ENCODE measurements at regions not wholly inside any gene's neighbourhood (a gene's known extent, or its start where the extent isn't known, plus 50 kb on each side); places are given as distances from the start of the nearest gene placed in this dataset.

GRCh38 chr16:79716645-79717332 lies 116.3 kb upstream of the MAF start:
- TF ChIP-seq GATA2 (IDR thresholded peaks at IDR 0.05; ENCODE audit: low read depth, low read length) (no peak), GATA3 (IDR thresholded peaks at IDR 0.05; ENCODE audit: low read depth, low read length) (no peak)

- no peak for TF ChIP-seq GATA3 (IDR thresholded peaks at IDR 0.05; ENCODE audit: low read depth, low read length)
- TF ChIP-seq GATA2 (IDR thresholded peaks at IDR 0.05; ENCODE audit: low read depth, low read length) = no peak
These were observed 114.5 kb upstream of the MAF start for GRCh38 chr16:79715061-79715460.

- no peak for TF ChIP-seq GATA2 (IDR thresholded peaks at IDR 0.05; ENCODE audit: low read depth, low read length)
- no peak for TF ChIP-seq GATA3 (IDR thresholded peaks at IDR 0.05; ENCODE audit: low read depth, low read length)
These were observed 113.9 kb upstream of the MAF start for GRCh38 chr16:79714440-79714839.

DNA sequence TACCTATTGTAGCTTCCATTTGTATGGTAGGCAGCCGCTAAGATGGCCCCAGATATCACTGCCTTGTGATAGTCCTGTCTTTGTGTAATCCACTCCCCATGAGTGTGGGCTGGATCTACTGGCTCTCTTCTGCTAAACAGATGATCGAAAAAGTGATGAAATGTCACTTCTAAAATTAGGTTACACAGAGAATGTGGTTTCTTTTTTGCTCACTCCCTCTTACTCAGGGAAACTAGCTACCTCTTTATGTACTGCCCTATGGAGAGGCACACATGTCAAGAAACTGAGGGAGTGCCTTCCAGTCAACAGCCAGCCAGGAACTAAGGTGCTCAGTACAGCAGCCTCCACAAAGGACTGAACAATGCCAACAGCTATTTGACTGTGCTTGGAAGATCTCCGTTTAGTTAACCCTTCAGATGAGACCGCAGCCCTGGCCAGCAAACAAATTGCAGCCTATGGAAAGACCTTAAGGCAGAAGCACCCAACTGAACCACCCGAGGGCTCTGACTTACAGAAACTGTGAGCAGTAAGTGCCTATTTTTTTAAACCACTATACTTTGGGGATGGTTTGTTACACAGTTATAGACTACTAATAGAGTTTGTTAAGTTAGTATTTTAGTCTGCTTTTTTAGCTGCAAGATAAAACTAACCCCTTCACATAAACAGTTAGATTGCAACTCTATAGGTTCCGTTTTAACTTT lies 113.2 kb upstream of the MAF start:
- TF ChIP-seq GATA2 (IDR thresholded peaks at IDR 0.05; ENCODE audit: low read depth, low read length) = no peak

DNA sequence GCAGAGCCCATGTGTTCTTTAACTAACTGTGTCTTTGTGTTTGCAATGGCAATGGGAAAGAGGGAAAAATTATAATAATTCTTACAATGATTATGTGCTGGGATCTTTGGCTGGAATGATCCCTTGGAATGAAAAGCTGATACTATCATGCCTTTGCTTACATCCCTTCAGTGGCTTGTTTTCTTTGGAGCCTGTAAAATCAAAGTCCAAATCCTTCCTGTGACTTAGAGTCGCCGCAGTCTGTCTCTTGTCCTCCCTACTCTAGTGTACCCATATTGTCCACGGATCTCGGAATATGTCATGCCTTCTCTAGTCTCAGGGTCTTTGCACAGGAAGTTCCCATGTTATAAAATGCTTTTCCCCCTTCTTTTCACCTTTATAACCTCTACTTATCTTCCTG lies 111.7 kb upstream of the MAF start:
- TF ChIP-seq GATA3 (IDR thresholded peaks at IDR 0.05; ENCODE audit: low read depth, low read length) (no peak), GATA2 (IDR thresholded peaks at IDR 0.05; ENCODE audit: low read depth, low read length) (no peak)

DNA sequence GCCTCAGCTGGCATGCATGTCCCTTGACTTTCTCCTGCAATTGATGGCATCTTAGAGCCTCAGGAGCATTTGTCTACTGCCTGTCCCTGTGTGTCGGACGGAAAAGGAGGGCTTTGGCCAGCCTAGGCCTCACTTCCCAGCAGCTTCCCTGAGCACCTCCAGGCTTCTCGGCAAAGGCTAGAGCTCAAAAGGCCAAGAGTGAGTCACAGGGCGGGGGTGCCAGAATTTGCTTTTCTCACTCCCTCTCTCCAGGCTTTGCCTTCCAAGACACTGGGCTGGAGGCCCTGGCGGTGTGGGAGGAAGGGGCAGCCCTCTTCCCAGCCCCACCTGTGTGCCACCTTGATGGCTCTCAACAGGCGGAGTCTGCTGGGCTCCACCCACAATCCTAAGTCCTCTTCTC lies 107.3 kb upstream of the MAF start:
- TF ChIP-seq GATA2 (IDR thresholded peaks at IDR 0.05; ENCODE audit: low read depth, low read length) = no peak
- no peak for TF ChIP-seq GATA3 (IDR thresholded peaks at IDR 0.05; ENCODE audit: low read depth, low read length)

DNA sequence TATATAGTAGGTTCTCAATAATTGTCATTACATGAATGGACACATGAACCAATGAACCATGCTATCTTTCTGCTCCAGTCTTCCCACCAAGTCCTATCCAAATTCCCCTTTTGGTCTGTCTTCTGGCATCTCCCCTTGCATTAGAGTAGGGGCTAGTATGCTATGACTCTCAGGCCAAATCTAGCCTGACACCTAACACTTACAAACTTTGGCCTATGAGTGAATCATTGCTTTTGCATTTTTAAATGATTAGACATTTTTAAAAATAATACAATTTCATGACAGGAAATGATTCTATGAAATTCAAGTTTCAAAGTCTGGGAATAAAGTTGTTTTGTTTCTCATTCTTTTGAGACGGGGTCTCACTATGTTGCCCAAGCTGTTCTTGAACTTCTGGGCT lies 102.5 kb upstream of the MAF start:
- TF ChIP-seq GATA2 (IDR thresholded peaks at IDR 0.05; ENCODE audit: low read depth, low read length) = no peak
- no peak for TF ChIP-seq GATA3 (IDR thresholded peaks at IDR 0.05; ENCODE audit: low read depth, low read length)

DNA sequence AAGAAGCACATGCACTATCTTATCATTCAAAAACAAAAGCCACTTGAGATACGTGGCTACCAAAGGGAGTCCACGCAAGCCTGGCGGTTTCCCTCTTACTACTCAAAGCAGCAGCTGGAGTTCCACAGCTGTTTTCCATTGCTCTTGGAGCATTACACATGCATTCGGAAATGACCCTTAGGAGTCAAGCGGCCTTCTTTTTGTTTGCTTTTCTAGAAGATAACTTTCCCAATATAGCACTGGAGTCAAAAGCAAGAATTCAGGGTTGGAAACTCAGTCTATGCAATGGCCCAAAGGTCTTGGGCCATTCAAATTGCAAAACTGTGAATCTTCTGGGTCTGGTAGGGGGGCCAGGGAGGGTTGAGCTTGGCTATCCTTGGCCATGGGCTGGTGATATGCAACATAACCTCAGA lies 97.8 kb upstream of the MAF start:
- TF ChIP-seq GATA2 (IDR thresholded peaks at IDR 0.05; ENCODE audit: low read depth, low read length) (no peak), GATA3 (IDR thresholded peaks at IDR 0.05; ENCODE audit: low read depth, low read length) (no peak)

- TF ChIP-seq GATA2 (IDR thresholded peaks at IDR 0.05; ENCODE audit: low read depth, low read length) (no peak), GATA3 (IDR thresholded peaks at IDR 0.05; ENCODE audit: low read depth, low read length) (no peak)
These were observed 97.1 kb upstream of the MAF start for GRCh38 chr16:79697562-79698112.

- no peak for TF ChIP-seq GATA3 (IDR thresholded peaks at IDR 0.05; ENCODE audit: low read depth, low read length)
- TF ChIP-seq GATA2 (IDR thresholded peaks at IDR 0.05; ENCODE audit: low read depth, low read length) = no peak
These were observed 90.5 kb upstream of the MAF start for GRCh38 chr16:79691007-79691406.

GRCh38 chr16:79690159-79690558 lies 89.6 kb upstream of the MAF start:
- TF ChIP-seq GATA2 (IDR thresholded peaks at IDR 0.05; ENCODE audit: low read depth, low read length) = no peak
- TF ChIP-seq GATA3 (IDR thresholded peaks at IDR 0.05; ENCODE audit: low read depth, low read length) = no peak

GRCh38 chr16:79687249-79688130 lies 87.0 kb upstream of the MAF start:
- no peak for TF ChIP-seq GATA2 (IDR thresholded peaks at IDR 0.05; ENCODE audit: low read depth, low read length)
- no peak for TF ChIP-seq GATA3 (IDR thresholded peaks at IDR 0.05; ENCODE audit: low read depth, low read length)

DNA sequence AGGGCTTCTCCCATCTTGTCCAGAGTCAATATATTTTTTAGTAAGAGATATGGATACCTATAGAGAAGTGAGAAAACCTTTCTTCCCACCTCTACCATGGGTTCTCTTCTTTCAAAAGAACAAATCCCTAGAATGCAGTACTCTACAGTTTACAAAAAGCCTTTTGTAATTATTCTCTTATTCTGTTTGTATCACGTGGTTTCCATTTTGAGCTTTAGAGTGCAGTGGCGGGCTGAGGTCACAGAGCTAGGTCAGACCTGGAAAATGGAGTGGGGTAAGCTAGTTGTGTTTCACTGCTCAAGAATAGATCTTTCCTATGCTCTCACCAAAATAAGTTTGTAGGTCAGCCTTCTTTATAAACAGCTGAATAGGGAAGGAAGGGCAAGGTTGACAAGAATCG lies 85.3 kb upstream of the MAF start:
- TF ChIP-seq GATA2 (IDR thresholded peaks at IDR 0.05; ENCODE audit: low read depth, low read length) = no peak
- no peak for TF ChIP-seq GATA3 (IDR thresholded peaks at IDR 0.05; ENCODE audit: low read depth, low read length)

DNA sequence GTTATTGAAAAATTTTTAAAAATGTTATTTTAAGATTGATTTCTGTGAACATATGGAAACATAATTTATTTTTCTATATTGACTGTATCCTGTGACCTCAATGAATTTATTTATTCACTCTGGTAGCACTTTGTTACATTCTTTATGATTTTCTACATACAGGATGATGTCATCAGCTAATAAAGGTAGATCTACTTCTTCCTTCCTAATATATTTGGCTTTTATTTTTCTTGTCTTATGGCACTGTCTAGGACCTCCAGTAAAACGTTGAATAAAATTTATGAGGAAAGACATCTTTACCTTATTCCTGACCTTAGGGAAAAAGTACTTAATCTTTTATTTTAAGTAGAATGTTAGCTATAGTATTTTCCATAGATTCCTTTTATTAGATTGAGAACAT lies 78.8 kb upstream of the MAF start:
- TF ChIP-seq GATA3 (IDR thresholded peaks at IDR 0.05; ENCODE audit: low read depth, low read length) (no peak), GATA2 (IDR thresholded peaks at IDR 0.05; ENCODE audit: low read depth, low read length) (no peak)
